Keratinocyte (primary cell): ENCODE measurements at regions not wholly inside any gene's neighbourhood (a gene's known extent, or its start where the extent isn't known, plus 50 kb on each side); places are given as distances from the start of the nearest gene placed in this dataset.

Experiments
- CTCF ChIP-seq, 3 experiments: IDR thresholded peaks in 1 of 3; conservative IDR thresholded peaks in 1 of 3; optimal IDR thresholded peaks in 1 of 3; 2 replicates in 2 of 3; 3 replicates in 1 of 3; pipeline versions ENCODE3 to v1.5.1; 2011; ENCODE audit warnings: low read length in 3 of 3, mild to moderate bottlenecking in 3 of 3, moderate library complexity in 2 of 3, control low read depth in 1 of 3, inconsistent platforms in 1 of 3; ENCODE audit not compliant: insufficient read depth in 2 of 3; ENCODE audit errors: extremely low read depth in 1 of 3
- EZH2 ChIP-seq: IDR thresholded peaks from one replicate; pipeline ENCODE4 v1.6.1; 2012; ENCODE audit warnings: inconsistent platforms, mild to moderate bottlenecking, low read length, moderate library complexity

DNA sequence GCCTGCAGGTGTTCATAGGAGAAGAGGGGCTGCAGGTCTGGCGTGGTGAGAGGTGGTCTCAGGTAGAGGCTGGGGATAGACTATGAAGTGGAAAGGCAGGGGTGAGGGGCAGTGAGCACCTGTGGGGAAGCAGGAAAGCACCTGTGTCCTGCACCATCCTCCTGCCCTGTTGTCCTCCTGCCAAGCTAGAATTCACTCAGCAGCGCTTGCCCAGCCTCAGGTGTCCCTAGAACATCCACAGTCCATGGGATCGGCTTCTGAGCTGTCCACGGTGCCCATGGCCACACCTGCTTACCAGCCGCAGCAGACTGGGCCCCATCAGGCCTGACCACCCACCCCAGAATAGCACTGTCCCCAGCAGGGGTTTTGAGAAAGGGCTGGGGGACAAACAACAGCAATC lies 456.2 kb upstream of the SULF2 start:
- TF ChIP-seq CTCF (optimal IDR thresholded peaks at IDR 0.05 in 1 of 3, IDR thresholded peaks at IDR 0.05 in 1 of 3, conservative IDR thresholded peaks at IDR 0.05 in 1 of 3; ENCODE audit: extremely low read depth in 1 of 3, insufficient read depth in 2 of 3, low read length in 3 of 3) (no peak), EZH2 (no peak)
